Testis (tissue), 2 donors: ENCODE measurements at regions not wholly inside any gene's neighbourhood (a gene's known extent, or its start where the extent isn't known, plus 50 kb on each side); places are given as distances from the start of the nearest gene placed in this dataset.

Source experiments
- DNase-seq: peaks from one replicate; pipeline ENCODE4 v3.0.0-alpha.2; 2019
- H3K27ac ChIP-seq, 2 donors: fragments of 200-600 bp; sonication (generic); one replicate each; pipeline ENCODE4 v1.5.1; 2019
- H3K27me3 ChIP-seq: fragments of 200-600 bp; sonication (generic); one replicate; pipeline ENCODE4 v1.5.1; 2019
- H3K36me3 ChIP-seq: fragments of 200-600 bp; sonication (generic); one replicate; pipeline ENCODE4 v1.5.1; 2017; ENCODE audit warnings: low read depth; ENCODE audit errors: missing control alignments
- H3K4me1 ChIP-seq: fragments of 200-600 bp; sonication (generic); one replicate; pipeline ENCODE4 v1.5.1; 2019
- H3K4me3 ChIP-seq, 2 donors: fragments of 200-600 bp; sonication (generic); one replicate each; pipeline ENCODE4 v1.5.1; 2017 to 2019
- H3K9me3 ChIP-seq: fragments of 200-600 bp; sonication (generic); one replicate; pipeline ENCODE4 v1.5.1; 2017
- CTCF ChIP-seq, 3 experiments: fragments of 450-650 bp in 2 of 3; fragments of 200-600 bp in 1 of 3; sonication (generic) in 1 of 3; IDR thresholded peaks; one replicate each; pipeline ENCODE4 v1.5.1; 2016 to 2019; ENCODE audit warnings: antibody characterized with exemption in 3 of 3, mild to moderate bottlenecking in 2 of 3, moderate library complexity in 1 of 3
- POLR2A ChIP-seq: fragments of 450-650 bp; IDR thresholded peaks from one replicate; pipeline ENCODE4 v1.6.1; 2017; ENCODE audit warnings: antibody characterized with exemption, mild to moderate bottlenecking, moderate library complexity
- WGBS, 2 donors: methylation state at CpG; one replicate each; pipeline ENCODE4 v1.1.5; 2018; 5-methylcytosine and 5-hydroxymethylcytosine counted together
- intact Hi-C: fragments of 100-400 bp; cut with DNase I; formaldehyde crosslinking; loops from one replicate; pipeline ENCODE4 v1.15.1; 2023; ENCODE audit warnings: low total_unique reads

DNA sequence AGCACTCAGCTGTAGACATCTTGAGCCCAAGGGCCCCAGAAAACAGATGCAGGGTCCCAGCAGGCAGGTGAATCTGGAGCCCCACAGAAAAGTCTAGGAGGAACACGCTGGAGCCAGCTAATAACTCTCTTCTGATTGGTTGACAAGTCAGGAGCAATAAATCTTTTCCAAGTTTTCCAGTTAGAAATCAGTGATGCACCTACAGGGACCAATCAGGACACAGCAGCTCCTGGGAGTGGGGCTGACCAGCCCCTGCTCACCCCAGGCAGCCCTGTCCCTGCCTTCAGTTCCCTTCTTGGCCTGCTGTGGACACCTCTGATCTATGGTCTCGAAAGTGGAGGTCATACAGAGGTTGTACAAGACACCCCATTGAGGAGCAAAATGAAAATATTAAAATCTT, 75.7 kb downstream of the KCNF1 start:
- Histone ChIP-seq H3K4me3 (no peak overlapping the region), H3K36me3 (no peaks in the 10 kb centered on the region), H3K9me3 (no peaks in the 10 kb centered on the region), H3K27ac (no peak overlapping the region), H3K4me1 (peaks cover 14% of the 10 kb centered on the region), H3K27me3 (no peaks in the 10 kb centered on the region)
- intact Hi-C loops: no loop called here
- 81% methylated on average over 2 of the region's 2 CpGs for WGBS, 2 donors
- no peak for DNase-seq
- TF ChIP-seq CTCF (IDR thresholded peaks at IDR 0.05): no peak

DNA sequence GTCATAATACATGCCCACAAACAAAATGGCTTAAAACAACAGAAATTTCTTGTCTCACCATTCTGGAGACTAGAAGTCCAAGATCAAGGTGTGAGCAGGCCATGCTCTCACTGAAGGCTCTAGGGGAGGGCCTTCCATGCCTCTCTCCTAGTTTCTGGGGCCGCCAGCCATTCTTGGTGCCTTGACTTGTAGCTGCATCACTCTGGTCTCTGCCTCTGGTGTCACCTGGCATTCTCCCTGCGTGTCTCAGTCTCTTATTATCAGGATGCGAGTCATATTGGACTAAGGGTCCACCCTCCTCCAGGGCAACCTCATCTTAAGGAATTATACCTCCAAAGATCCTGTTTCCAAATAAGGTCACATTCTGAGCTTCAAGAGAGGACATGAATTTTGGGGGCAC, 76.1 kb downstream of the KCNF1 start:
- Histone ChIP-seq H3K9me3 (no peaks in the 10 kb centered on the region), H3K4me1 (peaks cover 14% of the 10 kb centered on the region), H3K4me3 (no peak overlapping the region), H3K27me3 (no peaks in the 10 kb centered on the region), H3K27ac (no peak overlapping the region), H3K36me3 (no peaks in the 10 kb centered on the region)
- DNase-seq: no peak
- no peak for TF ChIP-seq POLR2A
- no peak for TF ChIP-seq CTCF (IDR thresholded peaks at IDR 0.05)
- intact Hi-C loops: no loop called here
- WGBS, 2 donors: 92 to 99% methylated on average over 3 of the region's 3 CpGs

DNA sequence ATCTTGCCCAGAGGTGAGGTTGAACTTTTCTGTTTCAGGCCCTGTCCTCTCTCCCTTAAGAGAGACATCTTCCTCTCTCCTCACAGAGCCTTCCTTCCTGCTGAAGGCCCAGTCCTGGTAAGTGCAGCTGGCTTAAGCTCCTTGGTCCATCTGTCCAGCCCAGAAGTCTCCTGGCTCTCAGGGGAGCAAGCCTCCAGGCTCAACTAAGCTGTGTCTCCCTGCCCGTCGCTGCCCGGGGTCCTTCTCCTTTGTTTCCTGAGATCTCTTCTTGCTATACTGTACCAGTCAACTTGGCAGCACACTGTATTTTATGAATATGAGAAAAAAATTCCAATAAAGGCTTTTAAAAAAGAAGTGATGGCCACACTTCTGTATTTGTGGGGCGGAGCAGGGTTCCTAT, 77.4 kb downstream of the KCNF1 start:
- intact Hi-C loops: no loop called here
- 84 to 94% methylated on average over 4 of the region's 4 CpGs for WGBS, 2 donors

GRCh38 chr2:10989782-10990181, 78.0 kb downstream of the KCNF1 start:
- 88 to 96% methylated on average over 2 of the region's 2 CpGs for WGBS, 2 donors
- H3K4me3 ChIP-seq: no peak overlapping the region
- intact Hi-C loops: no loop called here

More for the DNA sequence above, 77.4 kb downstream of the KCNF1 start:
- Histone ChIP-seq H3K36me3 (no peaks in the 10 kb centered on the region), H3K27ac (no peak overlapping the region), H3K4me3 (no peak overlapping the region), H3K4me1 (peaks cover 7% of the 10 kb centered on the region), H3K27me3 (no peaks in the 10 kb centered on the region), H3K9me3 (no peaks in the 10 kb centered on the region)
- no peak for TF ChIP-seq CTCF (IDR thresholded peaks at IDR 0.05)
- no peak for TF ChIP-seq POLR2A
- DNase-seq: no peak

More at GRCh38 chr2:10989782-10990181, 78.0 kb downstream of the KCNF1 start:
- H3K27me3 ChIP-seq: no peaks in the 10 kb centered on the region
- TF ChIP-seq POLR2A (no peak), CTCF (IDR thresholded peaks at IDR 0.05) (no peak)
- peaks cover 3% of the 10 kb centered on the region for H3K4me1 ChIP-seq
- H3K27ac ChIP-seq: no peak overlapping the region
- no peaks in the 10 kb centered on the region for H3K36me3 ChIP-seq
- no peak for DNase-seq
- H3K9me3 ChIP-seq: no peaks in the 10 kb centered on the region
